ENCODE measurements at regions not wholly inside any gene's neighbourhood (a gene's known extent, or its start where the extent isn't known, plus 50 kb on each side); places are given as distances from the start of the nearest gene placed in this dataset.

GRCh38 chr18:47425365-47425764, 173.9 kb upstream of the SKOR2 start:
- TF ChIP-seq POLR2A (IDR thresholded peaks at IDR 0.05) (no peak), CTCF (IDR thresholded peaks at IDR 0.05) (no peak)

Data from right lobe of liver (tissue), 4 donors.